ENCODE measurements at regions not wholly inside any gene's neighbourhood (a gene's known extent, or its start where the extent isn't known, plus 50 kb on each side); places are given as distances from the start of the nearest gene placed in this dataset.

GRCh38 chr1:242738702-242739645 lies 214.5 kb upstream of the PLD5 start:
- ATAC-seq: no peak
- no peak overlapping the region for H3K27ac ChIP-seq (ENCODE audit: low read length)
- intact Hi-C loops (cut with micrococcal nuclease; ENCODE audit: unreplicated experiment): no loop called here
- no peaks in the 10 kb centered on the region for H3K9me3 ChIP-seq (ENCODE audit: control insufficient read depth, insufficient read depth, low read depth, low read length)
- BruUV-seq (replicated peaks): no TSS peak
- DNase-seq (ENCODE audit: low read depth, low spot score): no peak
- TF ChIP-seq POLR2AphosphoS5 (IDR thresholded peaks at IDR 0.05; ENCODE audit: low read depth, low read length) (no peak), SIN3A (IDR thresholded peaks at IDR 0.05; ENCODE audit: borderline replicate concordance, insufficient read depth, low read depth, low read length) (no peak), CTCF (IDR thresholded peaks at IDR 0.05) (no peak), TCF7L2 (IDR thresholded peaks at IDR 0.05; ENCODE audit: low read depth, low read length) (no peak), REST (IDR thresholded peaks at IDR 0.05; ENCODE audit: insufficient read depth in 1 of 2, low read depth in 2 of 2, low read length in 1 of 2) (no peak)
- no peaks in the 10 kb centered on the region for H3K27me3 ChIP-seq (ENCODE audit: control insufficient read depth, insufficient read depth, low read length)
- H3K4me3 ChIP-seq (ENCODE audit: low read depth in 2 of 2, low read length in 2 of 2): no peak overlapping the region
- POLR2A ChIA-PET: no interaction called here
- in situ Hi-C loops (cut with HindIII; ENCODE audit: low pct_unique_long_range_greater_than_20kb, low sequenced_read_pairs): no loop called here
- CTCF ChIA-PET: no interaction called here
- no peaks in the 10 kb centered on the region for H3K36me3 ChIP-seq (ENCODE audit: control insufficient read depth, insufficient read depth, low read length)
- H3K4me1 ChIP-seq (ENCODE audit: control insufficient read depth, insufficient read depth, low read length): no peaks in the 10 kb centered on the region

GRCh38 chr1:242736611-242737010 lies 212.1 kb upstream of the PLD5 start:
- ATAC-seq (no peak), DNase-seq (ENCODE audit: low read depth, low spot score) (no peak)
- no peak overlapping the region for H3K27ac ChIP-seq (ENCODE audit: low read length)
- no peak for TF ChIP-seq CTCF (IDR thresholded peaks at IDR 0.05)
- TF ChIP-seq REST (IDR thresholded peaks at IDR 0.05; ENCODE audit: insufficient read depth in 1 of 2, low read depth in 2 of 2, low read length in 1 of 2): no peak
- no TSS peak for BruUV-seq (replicated peaks)
- no peaks in the 10 kb centered on the region for H3K27me3 ChIP-seq (ENCODE audit: control insufficient read depth, insufficient read depth, low read length)
- in situ Hi-C loops (cut with HindIII; ENCODE audit: low pct_unique_long_range_greater_than_20kb, low sequenced_read_pairs): no loop called here
- ChIA-PET POLR2A (interaction anchor here (0.6 kb wide), 1 partner anchor 33 kb away, joined by 3 read pairs; no protein-coding TSS in a partner anchor), CTCF (no interaction called here)
- intact Hi-C loops (cut with micrococcal nuclease; ENCODE audit: unreplicated experiment): no loop called here
- no peaks in the 10 kb centered on the region for H3K9me3 ChIP-seq (ENCODE audit: control insufficient read depth, insufficient read depth, low read depth, low read length)
- no peaks in the 10 kb centered on the region for H3K36me3 ChIP-seq (ENCODE audit: control insufficient read depth, insufficient read depth, low read length)
- no peak overlapping the region for H3K4me3 ChIP-seq (ENCODE audit: low read depth in 2 of 2, low read length in 2 of 2)
- no peaks in the 10 kb centered on the region for H3K4me1 ChIP-seq (ENCODE audit: control insufficient read depth, insufficient read depth, low read length)
